GM18519 (cell line): ENCODE measurements at regions not wholly inside any gene's neighbourhood (a gene's known extent, or its start where the extent isn't known, plus 50 kb on each side); places are given as distances from the start of the nearest gene placed in this dataset.

Source experiments
- ATAC-seq: cut with Tn5 transposase; IDR thresholded peaks from one replicate; pipeline ENCODE4 v1.9.1; 2021; ENCODE audit warnings: mild to moderate bottlenecking, moderate library complexity; ENCODE audit not compliant: unreplicated experiment, low FRiP score

- ATAC-seq, result no peak
Observed at GRCh38 chr11:121801781-121802180, 314.2 kb downstream of the BLID start.

DNA sequence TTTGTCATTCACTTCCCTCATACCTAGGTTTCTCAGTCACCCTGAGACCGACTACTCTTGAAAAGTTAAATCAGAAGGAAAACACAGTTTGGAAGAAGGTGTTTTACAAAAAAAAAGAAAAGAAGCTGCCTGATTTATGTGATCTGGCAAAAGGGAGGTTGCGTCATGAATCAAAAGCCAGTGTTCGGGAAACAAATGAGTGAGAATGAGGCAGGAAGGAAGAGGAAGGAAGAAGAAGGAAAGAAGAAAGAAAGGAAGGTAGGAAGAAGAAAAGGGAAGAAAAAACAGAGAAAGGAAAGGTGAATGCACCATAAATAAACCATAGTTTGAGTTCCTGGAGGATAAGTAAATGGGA, 314.6 kb downstream of the BLID start:
- no peak for ATAC-seq

- no peak for ATAC-seq
Observed at GRCh38 chr11:121800731-121801393, 315.2 kb downstream of the BLID start.

GRCh38 chr11:121800240-121800639, 315.8 kb downstream of the BLID start:
- ATAC-seq, result no peak

GRCh38 chr11:121797496-121797895, 318.5 kb downstream of the BLID start:
- no peak for ATAC-seq

GRCh38 chr11:121795174-121795573, 320.8 kb downstream of the BLID start:
- ATAC-seq, result no peak

DNA sequence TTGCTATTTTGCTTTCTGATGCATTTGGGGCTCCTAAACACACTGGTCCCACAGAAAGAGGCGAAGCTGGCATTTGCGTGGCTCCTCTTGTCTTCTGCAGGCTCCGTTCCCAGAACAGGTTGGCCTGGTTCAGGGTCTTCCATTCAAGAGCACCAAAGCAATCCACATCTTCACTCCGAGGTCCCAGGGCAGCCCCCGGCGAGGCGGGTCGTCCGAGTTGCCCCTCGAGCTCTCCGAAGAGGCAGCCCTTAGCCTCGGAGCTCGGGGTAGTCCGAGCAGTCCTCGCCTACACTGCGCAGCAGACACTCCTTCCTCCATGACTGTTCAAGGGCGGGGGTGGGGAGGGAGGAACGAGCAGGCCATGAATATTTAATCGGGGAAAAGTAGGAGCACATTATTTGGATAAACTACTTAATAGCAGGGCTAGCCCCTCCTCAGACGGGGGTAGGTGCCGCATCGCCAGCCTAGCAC, 321.3 kb downstream of the BLID start:
- no peak for ATAC-seq

DNA sequence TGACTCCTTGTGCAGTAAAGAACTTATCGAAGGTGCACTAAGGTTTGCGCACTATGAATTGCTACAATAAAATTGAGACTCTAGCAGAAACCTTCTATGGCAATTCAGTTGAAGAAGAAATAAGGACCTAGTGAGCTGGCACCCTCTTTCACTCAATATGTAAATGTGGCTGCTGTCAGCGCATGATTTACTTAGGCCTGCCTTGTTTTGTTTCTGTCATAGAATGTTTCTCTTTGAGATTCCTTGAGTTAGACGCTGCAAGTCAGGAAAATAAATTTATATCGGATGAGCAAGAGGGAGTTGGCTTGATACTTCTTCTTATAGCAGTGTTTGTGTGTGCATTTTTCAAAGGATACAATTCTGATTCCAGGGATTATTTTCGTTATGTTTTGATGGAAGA, 322.1 kb downstream of the BLID start:
- ATAC-seq, result no peak

- no peak for ATAC-seq
Observed at GRCh38 chr11:121793291-121793690, 322.7 kb downstream of the BLID start.

- ATAC-seq, result no peak
Observed at GRCh38 chr11:121792185-121792584, 323.8 kb downstream of the BLID start.

- no peak for ATAC-seq
Observed at GRCh38 chr11:121790430-121790829, 325.6 kb downstream of the BLID start.

DNA sequence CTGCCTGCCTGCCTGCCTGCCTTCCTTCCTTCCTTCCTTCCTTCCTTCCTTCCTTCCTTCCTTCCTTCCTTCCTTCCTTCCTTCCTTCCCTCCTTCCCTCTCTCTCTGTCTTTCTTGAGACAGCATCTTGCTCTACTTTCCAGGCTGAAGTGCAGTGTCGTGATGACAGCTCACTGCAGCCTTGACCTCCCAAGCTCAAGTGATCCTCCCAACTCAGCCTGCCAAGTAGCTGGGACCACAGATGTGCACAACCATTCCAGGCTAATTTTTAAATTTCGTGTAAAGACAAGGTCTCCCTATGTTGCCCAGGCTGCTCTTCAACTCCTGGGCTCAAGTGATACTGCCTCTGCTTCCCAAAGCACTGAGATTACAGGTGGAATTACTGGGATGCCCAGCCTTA, 328.2 kb upstream of the SORL1-AS1 start:
- ATAC-seq, result no peak

GRCh38 chr11:121777056-121777455, 324.3 kb upstream of the SORL1-AS1 start:
- ATAC-seq, result no peak

DNA sequence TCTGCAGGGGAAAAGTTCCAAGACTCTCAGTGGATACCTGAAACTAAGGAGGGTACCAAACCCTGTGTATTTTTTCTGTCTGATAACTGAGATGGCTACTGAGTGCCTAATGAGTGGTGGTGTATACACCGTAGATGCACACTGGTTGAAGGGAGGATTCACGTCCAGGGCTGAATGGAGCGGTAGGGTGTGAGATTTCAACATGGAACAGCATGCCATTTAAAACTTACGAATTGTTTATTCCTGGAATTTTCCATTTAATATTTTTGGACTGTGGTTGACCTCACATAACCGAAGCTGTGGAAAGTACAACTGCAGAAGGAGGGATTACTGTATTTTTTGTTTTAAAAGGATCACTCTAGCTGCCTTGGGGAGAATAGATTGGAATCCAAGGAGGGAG, 322.5 kb upstream of the SORL1-AS1 start:
- no peak for ATAC-seq

DNA sequence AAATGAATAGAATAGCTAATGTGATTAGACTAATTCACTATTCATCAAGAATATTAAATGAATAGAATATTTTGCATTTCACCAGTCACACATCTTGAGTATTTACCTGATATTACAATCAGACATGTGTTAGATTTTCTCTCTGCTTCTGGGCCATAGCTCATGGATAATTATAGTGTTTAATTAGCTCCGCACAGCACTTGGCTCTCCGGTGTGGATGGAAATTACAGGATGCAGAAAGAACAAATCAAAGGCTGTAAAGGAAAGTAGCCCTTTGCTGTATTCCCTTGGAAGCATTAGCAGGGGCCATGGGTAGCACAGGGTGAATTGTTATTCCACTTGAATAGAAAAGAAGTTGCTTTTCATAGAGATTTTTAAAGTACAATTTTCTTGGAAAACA, 320.3 kb upstream of the SORL1-AS1 start:
- no peak for ATAC-seq

GRCh38 chr11:121770939-121771595, 318.3 kb upstream of the SORL1-AS1 start:
- no peak for ATAC-seq

GRCh38 chr11:121769191-121769590, 316.4 kb upstream of the SORL1-AS1 start:
- ATAC-seq, result no peak

DNA sequence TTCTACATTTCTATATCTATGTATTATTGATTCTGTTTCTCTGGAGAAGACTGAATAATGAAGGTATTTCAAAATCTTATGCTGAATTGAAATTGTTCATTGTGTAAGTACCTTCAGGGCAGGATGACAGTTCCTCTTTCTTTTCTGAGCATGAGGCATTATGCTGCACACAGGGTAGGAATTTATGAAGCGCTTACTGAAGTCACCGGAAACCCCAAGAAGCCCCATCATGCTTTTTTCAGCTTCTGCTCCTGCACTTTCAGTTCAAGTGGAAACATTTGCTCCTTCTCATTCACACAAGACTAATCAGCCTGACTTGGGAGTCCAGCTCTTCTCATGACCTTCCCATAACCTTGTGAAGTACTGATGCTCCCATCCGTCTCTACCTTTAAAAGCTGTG, 314.7 kb upstream of the SORL1-AS1 start:
- peak; percentile 82 for ATAC-seq

GRCh38 chr11:121766991-121767390, 314.2 kb upstream of the SORL1-AS1 start:
- peak; percentile 16 for ATAC-seq

GRCh38 chr11:121766166-121766565, 313.4 kb upstream of the SORL1-AS1 start:
- ATAC-seq, result no peak

DNA sequence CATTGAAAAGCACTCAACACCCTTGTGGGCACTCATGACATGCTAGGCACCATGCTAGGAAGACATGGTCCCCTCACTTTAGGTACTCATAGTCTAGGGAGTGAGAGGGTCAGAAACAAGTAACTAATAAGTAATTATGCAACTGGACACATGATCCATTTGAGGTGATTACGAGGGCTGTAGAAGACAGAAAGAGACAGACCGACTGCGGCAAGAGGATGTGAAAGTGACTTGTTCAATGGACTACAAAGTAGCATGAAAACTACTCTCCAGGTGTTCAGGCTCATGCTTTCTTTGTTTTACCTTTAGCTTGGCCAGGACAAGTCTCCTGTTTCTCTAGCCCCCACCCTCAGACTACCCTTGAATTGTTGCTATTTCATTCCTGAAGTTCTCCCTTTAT, 310.8 kb upstream of the SORL1-AS1 start:
- peak; percentile 72 for ATAC-seq

DNA sequence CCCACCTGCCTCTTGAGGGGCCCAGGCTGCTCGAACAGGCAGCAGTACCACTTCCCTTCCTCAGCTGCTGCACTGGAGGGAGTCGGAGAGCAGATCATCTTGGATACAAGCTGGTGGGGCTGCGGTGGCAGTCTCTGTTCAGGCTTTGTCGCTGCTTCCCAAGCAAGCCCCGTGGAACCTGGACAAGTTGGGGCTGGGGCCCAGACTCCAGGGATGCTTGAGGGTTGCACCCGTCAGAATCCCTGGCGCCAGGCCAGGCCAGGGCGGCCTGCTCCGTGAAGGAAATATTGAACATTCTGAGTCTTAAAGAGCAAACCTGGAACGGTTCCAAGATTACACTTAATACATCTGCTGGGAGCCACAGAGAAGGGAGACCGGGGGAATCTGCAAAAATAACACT, 310.1 kb upstream of the SORL1-AS1 start:
- no peak for ATAC-seq
